ENCODE measurements at regions not wholly inside any gene's neighbourhood (a gene's known extent, or its start where the extent isn't known, plus 50 kb on each side); places are given as distances from the start of the nearest gene placed in this dataset.

- DNase-seq (ENCODE audit: low spot score): no peak
These were observed 61.8 kb upstream of the PLEKHG1 start for GRCh38 chr6:150537893-150538292.

GRCh38 chr6:150539111-150539510, 60.6 kb upstream of the PLEKHG1 start:
- no peak for DNase-seq (ENCODE audit: low spot score)

- DNase-seq (ENCODE audit: low spot score): no peak
These were observed 60.1 kb upstream of the PLEKHG1 start for GRCh38 chr6:150539568-150539967.

GRCh38 chr6:150541576-150541975, 58.1 kb upstream of the PLEKHG1 start:
- DNase-seq (ENCODE audit: low spot score): no peak

GRCh38 chr6:150543178-150543577, 56.5 kb upstream of the PLEKHG1 start:
- no peak for DNase-seq (ENCODE audit: low spot score)

GRCh38 chr6:150544793-150545192, 54.9 kb upstream of the PLEKHG1 start:
- no peak for DNase-seq (ENCODE audit: low spot score)

- no peak for DNase-seq (ENCODE audit: low spot score)
These were observed 53.2 kb upstream of the PLEKHG1 start for GRCh38 chr6:150546457-150546856.

- DNase-seq (ENCODE audit: low spot score): no peak
These were observed 52.0 kb upstream of the PLEKHG1 start for GRCh38 chr6:150547502-150548222.

GRCh38 chr6:150548330-150548729, 51.4 kb upstream of the PLEKHG1 start:
- DNase-seq (ENCODE audit: low spot score): no peak

GRCh38 chr6:150549007-150549406, 50.7 kb upstream of the PLEKHG1 start:
- DNase-seq (ENCODE audit: low spot score): no peak

- DNase-seq (ENCODE audit: low spot score): no peak
These were observed 50.0 kb upstream of the PLEKHG1 start for GRCh38 chr6:150549674-150550101.
